ENCODE measurements at regions not wholly inside any gene's neighbourhood (a gene's known extent, or its start where the extent isn't known, plus 50 kb on each side); places are given as distances from the start of the nearest gene placed in this dataset.

DNA sequence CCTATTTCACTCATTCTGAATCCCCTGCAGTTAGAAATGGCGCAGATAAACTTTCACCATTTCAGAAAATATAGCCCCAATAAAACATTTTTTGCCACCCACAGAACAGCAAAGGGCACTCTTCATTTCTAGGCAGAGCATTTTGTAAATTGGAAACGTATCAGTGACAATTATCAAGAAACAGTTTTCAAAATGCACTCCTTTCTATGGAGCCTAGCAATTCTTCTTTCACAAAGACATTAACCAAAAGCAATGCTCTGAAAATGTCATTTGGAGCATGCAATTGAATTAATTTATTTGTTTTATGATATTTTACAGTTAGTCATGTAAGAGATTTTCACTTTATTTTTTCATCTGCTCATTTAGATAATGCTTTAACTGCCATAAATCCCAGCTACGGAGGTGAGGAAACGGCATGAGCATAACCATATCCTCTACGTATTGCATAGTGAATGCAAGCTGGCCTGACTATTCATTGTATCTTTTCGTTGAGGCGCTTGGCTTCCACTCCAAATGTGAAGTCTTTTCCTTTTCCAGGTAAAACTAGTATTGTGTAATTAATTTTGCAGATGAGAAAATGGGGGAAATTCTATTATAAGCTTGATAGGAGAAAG is 813.4 kb downstream of the C6orf118 start:
- TF ChIP-seq POLR2AphosphoS5 (IDR thresholded peaks at IDR 0.05; ENCODE audit: insufficient read depth in 1 of 2, low read depth in 1 of 2) (no peak), POLR2A (IDR thresholded peaks at IDR 0.05) (no peak)
- TF ChIP-seq, protein P1, sequence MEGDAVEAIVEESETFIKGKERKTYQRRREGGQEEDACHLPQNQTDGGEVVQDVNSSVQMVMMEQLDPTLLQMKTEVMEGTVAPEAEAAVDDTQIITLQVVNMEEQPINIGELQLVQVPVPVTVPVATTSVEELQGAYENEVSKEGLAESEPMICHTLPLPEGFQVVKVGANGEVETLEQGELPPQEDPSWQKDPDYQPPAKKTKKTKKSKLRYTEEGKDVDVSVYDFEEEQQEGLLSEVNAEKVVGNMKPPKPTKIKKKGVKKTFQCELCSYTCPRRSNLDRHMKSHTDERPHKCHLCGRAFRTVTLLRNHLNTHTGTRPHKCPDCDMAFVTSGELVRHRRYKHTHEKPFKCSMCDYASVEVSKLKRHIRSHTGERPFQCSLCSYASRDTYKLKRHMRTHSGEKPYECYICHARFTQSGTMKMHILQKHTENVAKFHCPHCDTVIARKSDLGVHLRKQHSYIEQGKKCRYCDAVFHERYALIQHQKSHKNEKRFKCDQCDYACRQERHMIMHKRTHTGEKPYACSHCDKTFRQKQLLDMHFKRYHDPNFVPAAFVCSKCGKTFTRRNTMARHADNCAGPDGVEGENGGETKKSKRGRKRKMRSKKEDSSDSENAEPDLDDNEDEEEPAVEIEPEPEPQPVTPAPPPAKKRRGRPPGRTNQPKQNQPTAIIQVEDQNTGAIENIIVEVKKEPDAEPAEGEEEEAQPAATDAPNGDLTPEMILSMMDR (IDR thresholded peaks at IDR 0.05): no peak
- Histone ChIP-seq H3K27me3 (no peaks in the 10 kb centered on the region), H3K27ac (no peak overlapping the region), H3K4me1 (no peaks in the 10 kb centered on the region), H3K9me3 (no peaks in the 10 kb centered on the region), H3K36me3 (no peaks in the 10 kb centered on the region), H3K4me3 (no peak overlapping the region)
- no peak for DNase-seq (ENCODE audit: extremely low spot score in 2 of 2)
- intact Hi-C loops (cut with DNase I): no loop called here

- intact Hi-C loops (cut with DNase I): no loop called here
- no peak for DNase-seq (ENCODE audit: extremely low spot score in 2 of 2)
These were observed 831.0 kb downstream of the C6orf118 start for GRCh38 chr6:164478426-164478825.

DNA sequence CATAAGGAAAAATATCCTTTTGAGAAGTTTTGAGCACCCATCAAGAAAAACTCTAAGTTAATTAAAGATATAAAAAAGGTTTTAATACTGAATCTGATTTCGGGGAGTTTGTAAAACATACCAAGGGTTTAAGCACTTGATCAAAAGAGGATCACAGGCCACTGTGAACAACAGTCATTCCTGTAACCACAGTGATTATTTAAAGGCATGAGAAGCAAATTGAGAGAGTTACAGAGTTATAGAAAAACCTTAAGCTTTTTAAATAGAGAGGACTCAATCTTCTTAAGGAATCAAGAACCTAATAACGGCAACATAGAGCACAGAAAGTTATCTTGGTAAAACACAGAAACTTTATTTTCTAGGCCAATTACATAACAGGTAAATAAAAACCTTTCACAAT is 831.6 kb downstream of the C6orf118 start:
- H3K9me3 ChIP-seq: no peaks in the 10 kb centered on the region
- H3K27ac ChIP-seq: no peak overlapping the region
- intact Hi-C loops (cut with DNase I): no loop called here
- H3K27me3 ChIP-seq: no peaks in the 10 kb centered on the region
- H3K4me1 ChIP-seq: no peaks in the 10 kb centered on the region
- no peak overlapping the region for H3K4me3 ChIP-seq
- no peaks in the 10 kb centered on the region for H3K36me3 ChIP-seq
- no peak for DNase-seq (ENCODE audit: extremely low spot score in 2 of 2)
- TF ChIP-seq POLR2AphosphoS5 (IDR thresholded peaks at IDR 0.05; ENCODE audit: insufficient read depth in 1 of 2, low read depth in 1 of 2): no peak
- TF ChIP-seq POLR2A (IDR thresholded peaks at IDR 0.05): no peak
- TF ChIP-seq, protein P1 (IDR thresholded peaks at IDR 0.05): no peak

More at GRCh38 chr6:164478426-164478825, 831.0 kb downstream of the C6orf118 start:
- Histone ChIP-seq H3K36me3 (no peaks in the 10 kb centered on the region), H3K9me3 (no peaks in the 10 kb centered on the region), H3K4me1 (no peaks in the 10 kb centered on the region), H3K27ac (no peak overlapping the region), H3K27me3 (no peaks in the 10 kb centered on the region), H3K4me3 (no peak overlapping the region)
- TF ChIP-seq POLR2AphosphoS5 (IDR thresholded peaks at IDR 0.05; ENCODE audit: insufficient read depth in 1 of 2, low read depth in 1 of 2) (no peak), POLR2A (IDR thresholded peaks at IDR 0.05) (no peak)
- TF ChIP-seq, protein P1 (IDR thresholded peaks at IDR 0.05): no peak

DNA sequence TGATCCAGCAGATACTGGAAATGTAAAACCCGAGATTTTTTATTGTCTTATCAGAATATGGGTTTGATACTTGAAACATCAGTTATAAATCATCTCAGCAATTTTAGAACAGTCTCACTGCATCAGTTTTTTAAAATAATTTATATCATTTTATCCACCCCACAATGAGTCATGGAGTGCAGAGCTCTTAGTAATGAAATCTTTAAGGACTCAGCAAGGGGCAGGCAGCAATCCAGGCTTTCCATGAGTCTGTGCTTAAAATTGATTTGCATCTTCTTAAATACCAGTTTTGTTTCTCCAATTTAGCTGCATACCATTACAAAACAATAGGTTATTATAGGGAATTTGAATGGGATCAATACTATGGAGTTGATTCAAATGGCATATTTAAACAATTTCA is 832.3 kb downstream of the C6orf118 start:
- no peaks in the 10 kb centered on the region for H3K27me3 ChIP-seq
- H3K4me1 ChIP-seq: no peaks in the 10 kb centered on the region
- no peaks in the 10 kb centered on the region for H3K9me3 ChIP-seq
- DNase-seq (ENCODE audit: extremely low spot score in 2 of 2): no peak
- H3K27ac ChIP-seq: no peak overlapping the region
- no peaks in the 10 kb centered on the region for H3K36me3 ChIP-seq
- no peak overlapping the region for H3K4me3 ChIP-seq
- intact Hi-C loops (cut with DNase I): no loop called here
- TF ChIP-seq, protein P1 (IDR thresholded peaks at IDR 0.05): no peak
- no peak for TF ChIP-seq POLR2A (IDR thresholded peaks at IDR 0.05)
- no peak for TF ChIP-seq POLR2AphosphoS5 (IDR thresholded peaks at IDR 0.05; ENCODE audit: insufficient read depth in 1 of 2, low read depth in 1 of 2)

- TF ChIP-seq POLR2A (IDR thresholded peaks at IDR 0.05): no peak
- no peak for TF ChIP-seq POLR2AphosphoS5 (IDR thresholded peaks at IDR 0.05; ENCODE audit: insufficient read depth in 1 of 2, low read depth in 1 of 2)
- TF ChIP-seq, protein P1 (IDR thresholded peaks at IDR 0.05): no peak
- Histone ChIP-seq H3K9me3 (no peaks in the 10 kb centered on the region), H3K4me3 (no peak overlapping the region), H3K4me1 (no peaks in the 10 kb centered on the region), H3K27me3 (no peaks in the 10 kb centered on the region), H3K27ac (no peak overlapping the region), H3K36me3 (no peaks in the 10 kb centered on the region)
- intact Hi-C loops (cut with DNase I): no loop called here
- no peak for DNase-seq (ENCODE audit: extremely low spot score in 2 of 2)
These were observed 840.0 kb downstream of the C6orf118 start for GRCh38 chr6:164469276-164469949.
